RWPE2 (cell line): ENCODE measurements at regions not wholly inside any gene's neighbourhood (a gene's known extent, or its start where the extent isn't known, plus 50 kb on each side); places are given as distances from the start of the nearest gene placed in this dataset.
"Not testable (repeated sequence)": the region's sequence is repeated elsewhere in the genome, so short reads cannot be mapped to it uniquely, and the experiment has no call there.

ENCODE experiments used
- ATAC-seq: fragments of 200-7000 bp; cut with Tn5 transposase; 3 replicates; pipeline ENCODE4 v1.9.1; 2021; ENCODE audit warnings: low read depth
- DNase-seq: peaks from one replicate; pipeline ENCODE4 v3.0.0-alpha.2; 2020; ENCODE audit warnings: low spot score
- H3K27ac ChIP-seq: fragments of 450-650 bp; 2 replicates; pipeline ENCODE4 v1.5.1; 2017; ENCODE audit warnings: mild to moderate bottlenecking; ENCODE audit not compliant: poor library complexity, severe bottlenecking
- H3K27me3 ChIP-seq: fragments of 250-450 bp; sonication (Bioruptor Pico); 2 replicates; pipeline ENCODE4 v1.5.1; 2021; ENCODE audit warnings: mild to moderate bottlenecking, moderate library complexity; ENCODE audit not compliant: insufficient read depth, poor library complexity, severe bottlenecking
- H3K36me3 ChIP-seq: fragments of 250-450 bp; sonication (Bioruptor Pico); 2 replicates; pipeline ENCODE4 v1.5.1; 2020; ENCODE audit warnings: low read depth, mild to moderate bottlenecking, moderate library complexity
- H3K4me1 ChIP-seq: fragments of 250-450 bp; sonication (Bioruptor Pico); 2 replicates; pipeline ENCODE4 v1.5.1; 2021; ENCODE audit warnings: mild to moderate bottlenecking, moderate library complexity; ENCODE audit not compliant: insufficient read depth, poor library complexity, severe bottlenecking
- H3K4me3 ChIP-seq: fragments of 250-450 bp; sonication (Bioruptor Pico); 2 replicates; pipeline ENCODE4 v1.5.1; 2021; ENCODE audit warnings: mild to moderate bottlenecking, moderate library complexity; ENCODE audit not compliant: severe bottlenecking
- H3K9me3 ChIP-seq: fragments of 250-450 bp; sonication (Bioruptor Pico); 2 replicates; pipeline ENCODE4 v1.5.1; 2021; ENCODE audit warnings: mild to moderate bottlenecking, moderate library complexity; ENCODE audit not compliant: severe bottlenecking
- CTCF ChIP-seq: fragments of 450-650 bp; IDR thresholded peaks from one replicate; pipeline ENCODE4 v1.5.1; 2017; ENCODE audit warnings: mild to moderate bottlenecking, moderate library complexity; ENCODE audit not compliant: poor library complexity, severe bottlenecking

- no peaks in the 10 kb centered on the region for H3K36me3 ChIP-seq
- no peak for TF ChIP-seq CTCF
- no peaks in the 10 kb centered on the region for H3K27me3 ChIP-seq
- DNase-seq = no peak
- H3K9me3 ChIP-seq = peaks cover 4% of the 10 kb centered on the region
- no peak overlapping the region for H3K27ac ChIP-seq
- no peak overlapping the region for H3K4me3 ChIP-seq
- no peaks in the 10 kb centered on the region for H3K4me1 ChIP-seq
- no peak for ATAC-seq
These were observed 52.5 kb upstream of the RESF1 start for GRCh38 chr12:31906557-31907301.

GRCh38 chr12:31903025-31903424 is 56.2 kb upstream of the RESF1 start:
- Histone ChIP-seq H3K9me3 (peaks cover 4% of the 10 kb centered on the region), H3K4me1 (no peaks in the 10 kb centered on the region), H3K27me3 (no peaks in the 10 kb centered on the region), H3K4me3 (no peak overlapping the region), H3K36me3 (no peaks in the 10 kb centered on the region), H3K27ac (no peak overlapping the region)
- no peak for TF ChIP-seq CTCF
- ATAC-seq (no peak), DNase-seq (no peak)

GRCh38 chr12:31900271-31900670 is 58.9 kb upstream of the RESF1 start:
- Histone ChIP-seq H3K4me1 (no peaks in the 10 kb centered on the region), H3K36me3 (no peaks in the 10 kb centered on the region), H3K27me3 (no peaks in the 10 kb centered on the region), H3K9me3 (no peaks in the 10 kb centered on the region), H3K27ac (no peak overlapping the region), H3K4me3 (no peak overlapping the region)
- TF ChIP-seq CTCF = no peak
- DNase-seq = no peak
- no peak for ATAC-seq

- no peaks in the 10 kb centered on the region for H3K27me3 ChIP-seq
- no peaks in the 10 kb centered on the region for H3K36me3 ChIP-seq
- no peak overlapping the region for H3K4me3 ChIP-seq
- no peak for DNase-seq
- H3K4me1 ChIP-seq = no peaks in the 10 kb centered on the region
- no peak for ATAC-seq
- TF ChIP-seq CTCF = no peak
- H3K27ac ChIP-seq = no peak overlapping the region
- no peaks in the 10 kb centered on the region for H3K9me3 ChIP-seq
These were observed 60.1 kb upstream of the RESF1 start for GRCh38 chr12:31899109-31899508.

GRCh38 chr12:31897781-31898503 is 61.3 kb upstream of the RESF1 start:
- H3K27me3 ChIP-seq = no peaks in the 10 kb centered on the region
- H3K9me3 ChIP-seq = no peaks in the 10 kb centered on the region
- no peak overlapping the region for H3K4me3 ChIP-seq
- H3K4me1 ChIP-seq = no peaks in the 10 kb centered on the region
- no peak for TF ChIP-seq CTCF
- DNase-seq (no peak), ATAC-seq (no peak)
- no peaks in the 10 kb centered on the region for H3K36me3 ChIP-seq
- H3K27ac ChIP-seq = no peak overlapping the region

- not testable (repeated sequence) for H3K27ac ChIP-seq, H3K4me1 ChIP-seq, H3K27me3 ChIP-seq, H3K9me3 ChIP-seq, H3K36me3 ChIP-seq, ATAC-seq, DNase-seq, H3K4me3 ChIP-seq
These were observed 62.1 kb upstream of the RESF1 start for GRCh38 chr12:31897092-31897491.
